Tibial nerve (tissue), 4 donors: ENCODE measurements at regions not wholly inside any gene's neighbourhood (a gene's known extent, or its start where the extent isn't known, plus 50 kb on each side); places are given as distances from the start of the nearest gene placed in this dataset.
"Not testable (repeated sequence)": the region's sequence is repeated elsewhere in the genome, so short reads cannot be mapped to it uniquely, and the experiment has no call there.

Experiments used
- DNase-seq, 2 donors: peaks; one replicate each; pipeline ENCODE4 v3.0.0-alpha.2; 2019; ENCODE audit warnings: low spot score in 2 of 2
- H3K27ac ChIP-seq, 4 donors: fragments of 200-600 bp; sonication (generic) in 3 of 4; one replicate each; pipeline ENCODE4 v1.5.1; 2017 to 2019; ENCODE audit warnings: mild to moderate bottlenecking in 1 of 4
- H3K27me3 ChIP-seq, 2 donors: fragments of 200-600 bp; sonication (generic) in 1 of 2; one replicate each; pipeline versions ENCODE4 v1.5.1 to v1.6.0; 2017 to 2019
- H3K36me3 ChIP-seq, 3 donors: fragments of 200-600 bp; sonication (generic); one replicate each; pipeline ENCODE4 v1.5.1; 2018 to 2019
- H3K4me1 ChIP-seq, 4 donors: fragments of 200-600 bp; sonication (generic) in 3 of 4; one replicate each; pipeline ENCODE4 v1.5.1; 2017 to 2019
- H3K4me3 ChIP-seq, 4 donors: fragments of 200-600 bp; sonication (generic) in 3 of 4; one replicate each; pipeline ENCODE4 v1.5.1; 2017 to 2019; ENCODE audit warnings: mild to moderate bottlenecking in 1 of 4, moderate library complexity in 1 of 4
- H3K9me3 ChIP-seq, 4 donors: fragments of 200-600 bp; sonication (generic) in 3 of 4; one replicate each; pipeline ENCODE4 v1.5.1; 2017 to 2019
- EP300 ChIP-seq, 2 donors: sonication (generic); formaldehyde crosslinking; IDR thresholded peaks; one replicate each; pipeline ENCODE4 v1.6.1; 2017; ENCODE audit warnings: antibody characterized with exemption in 2 of 2, mild to moderate bottlenecking in 1 of 2
- POLR2A ChIP-seq, 2 donors: fragments of 450-650 bp; IDR thresholded peaks; one replicate each; pipeline ENCODE4 v1.6.1; 2017; ENCODE audit warnings: antibody characterized with exemption in 2 of 2, mild to moderate bottlenecking in 2 of 2, moderate library complexity in 2 of 2
- WGBS, 2 donors: methylation state at CpG; one replicate each; pipeline ENCODE4 v1.1.5; 2018; 5-methylcytosine and 5-hydroxymethylcytosine counted together
- TF ChIP-seq, protein P1 (sequence below), 5 experiments: fragments of 200-600 bp in 3 of 5; fragments of 450-650 bp in 2 of 5; sonication (generic) in 3 of 5; IDR thresholded peaks; one replicate each; pipeline ENCODE4 v1.5.1; 2016 to 2019; ENCODE audit warnings: antibody characterized with exemption in 5 of 5, mild to moderate bottlenecking in 3 of 5, moderate library complexity in 2 of 5

- no peak for TF ChIP-seq POLR2A (IDR thresholded peaks at IDR 0.05)
- TF ChIP-seq, protein P1, sequence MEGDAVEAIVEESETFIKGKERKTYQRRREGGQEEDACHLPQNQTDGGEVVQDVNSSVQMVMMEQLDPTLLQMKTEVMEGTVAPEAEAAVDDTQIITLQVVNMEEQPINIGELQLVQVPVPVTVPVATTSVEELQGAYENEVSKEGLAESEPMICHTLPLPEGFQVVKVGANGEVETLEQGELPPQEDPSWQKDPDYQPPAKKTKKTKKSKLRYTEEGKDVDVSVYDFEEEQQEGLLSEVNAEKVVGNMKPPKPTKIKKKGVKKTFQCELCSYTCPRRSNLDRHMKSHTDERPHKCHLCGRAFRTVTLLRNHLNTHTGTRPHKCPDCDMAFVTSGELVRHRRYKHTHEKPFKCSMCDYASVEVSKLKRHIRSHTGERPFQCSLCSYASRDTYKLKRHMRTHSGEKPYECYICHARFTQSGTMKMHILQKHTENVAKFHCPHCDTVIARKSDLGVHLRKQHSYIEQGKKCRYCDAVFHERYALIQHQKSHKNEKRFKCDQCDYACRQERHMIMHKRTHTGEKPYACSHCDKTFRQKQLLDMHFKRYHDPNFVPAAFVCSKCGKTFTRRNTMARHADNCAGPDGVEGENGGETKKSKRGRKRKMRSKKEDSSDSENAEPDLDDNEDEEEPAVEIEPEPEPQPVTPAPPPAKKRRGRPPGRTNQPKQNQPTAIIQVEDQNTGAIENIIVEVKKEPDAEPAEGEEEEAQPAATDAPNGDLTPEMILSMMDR (IDR thresholded peaks at IDR 0.05) = no peak
- TF ChIP-seq EP300 (IDR thresholded peaks at IDR 0.05) = no peak
- H3K4me3 ChIP-seq = no peak overlapping the region
- 5 to 19% methylated on average over 2 of the region's 2 CpGs for WGBS, 2 donors
These were observed 990.4 kb upstream of the ACO1 start for GRCh38 chr9:31394015-31394473.

GRCh38 chr9:31412081-31412480, 972.4 kb upstream of the ACO1 start:
- H3K9me3 ChIP-seq = no peaks in the 10 kb centered on the region
- no peaks in the 10 kb centered on the region for H3K36me3 ChIP-seq
- no peak for DNase-seq
- TF ChIP-seq EP300 (IDR thresholded peaks at IDR 0.05) = no peak
- TF ChIP-seq, protein P1 (IDR thresholded peaks at IDR 0.05) = no peak
- TF ChIP-seq POLR2A (IDR thresholded peaks at IDR 0.05) = no peak
- H3K4me3 ChIP-seq = no peak overlapping the region
- no peaks in the 10 kb centered on the region for H3K4me1 ChIP-seq
- no peak overlapping the region for H3K27ac ChIP-seq
- H3K27me3 ChIP-seq = no peaks in the 10 kb centered on the region

More at GRCh38 chr9:31394015-31394473, 990.4 kb upstream of the ACO1 start:
- DNase-seq = no peak
- H3K36me3 ChIP-seq = no peaks in the 10 kb centered on the region
- H3K27me3 ChIP-seq = no peaks in the 10 kb centered on the region
- no peaks in the 10 kb centered on the region for H3K9me3 ChIP-seq
- H3K27ac ChIP-seq = no peak overlapping the region
- H3K4me1 ChIP-seq = peaks cover 0 to 8% (median 4%) of the 10 kb centered on the region in 4 donors

DNA sequence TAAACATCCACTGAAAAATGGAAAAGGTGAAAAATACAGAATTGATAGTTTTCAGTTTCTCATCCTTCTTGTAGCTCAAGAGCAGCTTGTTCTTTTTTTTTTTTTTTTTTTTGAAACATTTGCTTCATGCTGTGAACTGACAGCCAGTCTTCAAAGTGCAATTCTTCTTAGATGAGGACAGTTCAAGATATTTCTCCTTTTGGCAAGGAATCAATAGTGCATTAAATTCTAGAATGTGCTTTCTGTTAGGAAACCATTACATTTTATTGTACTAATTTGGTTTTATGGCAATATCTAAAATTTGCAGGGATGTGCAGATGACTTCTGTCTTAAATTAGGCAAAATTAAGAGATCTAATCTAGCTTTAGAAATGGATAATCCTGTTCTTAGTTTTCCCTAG, 969.3 kb upstream of the ACO1 start:
- DNase-seq = no peak
- H3K4me1 ChIP-seq = no peaks in the 10 kb centered on the region
- H3K27ac ChIP-seq = no peak overlapping the region
- peaks cover 0 to 10% (median 0%) of the 10 kb centered on the region in 4 donors for H3K9me3 ChIP-seq
- no peak for TF ChIP-seq POLR2A (IDR thresholded peaks at IDR 0.05)
- TF ChIP-seq, protein P1 (IDR thresholded peaks at IDR 0.05) = no peak
- no peak for TF ChIP-seq EP300 (IDR thresholded peaks at IDR 0.05)
- H3K36me3 ChIP-seq = no peaks in the 10 kb centered on the region
- no peaks in the 10 kb centered on the region for H3K27me3 ChIP-seq
- H3K4me3 ChIP-seq = no peak overlapping the region

GRCh38 chr9:31418419-31418818, 966.0 kb upstream of the ACO1 start:
- no peak overlapping the region for H3K27ac ChIP-seq
- DNase-seq = no peak
- H3K36me3 ChIP-seq = no peaks in the 10 kb centered on the region
- no peaks in the 10 kb centered on the region for H3K27me3 ChIP-seq
- WGBS, 2 donors = 94 to 96% methylated on average over 4 of the region's 4 CpGs
- H3K4me1 ChIP-seq = no peaks in the 10 kb centered on the region
- H3K4me3 ChIP-seq = no peak overlapping the region
- peaks cover 0 to 10% (median 0%) of the 10 kb centered on the region in 4 donors for H3K9me3 ChIP-seq
- TF ChIP-seq POLR2A (IDR thresholded peaks at IDR 0.05) (no peak), EP300 (IDR thresholded peaks at IDR 0.05) (no peak)
- TF ChIP-seq, protein P1 (IDR thresholded peaks at IDR 0.05) = no peak

DNA sequence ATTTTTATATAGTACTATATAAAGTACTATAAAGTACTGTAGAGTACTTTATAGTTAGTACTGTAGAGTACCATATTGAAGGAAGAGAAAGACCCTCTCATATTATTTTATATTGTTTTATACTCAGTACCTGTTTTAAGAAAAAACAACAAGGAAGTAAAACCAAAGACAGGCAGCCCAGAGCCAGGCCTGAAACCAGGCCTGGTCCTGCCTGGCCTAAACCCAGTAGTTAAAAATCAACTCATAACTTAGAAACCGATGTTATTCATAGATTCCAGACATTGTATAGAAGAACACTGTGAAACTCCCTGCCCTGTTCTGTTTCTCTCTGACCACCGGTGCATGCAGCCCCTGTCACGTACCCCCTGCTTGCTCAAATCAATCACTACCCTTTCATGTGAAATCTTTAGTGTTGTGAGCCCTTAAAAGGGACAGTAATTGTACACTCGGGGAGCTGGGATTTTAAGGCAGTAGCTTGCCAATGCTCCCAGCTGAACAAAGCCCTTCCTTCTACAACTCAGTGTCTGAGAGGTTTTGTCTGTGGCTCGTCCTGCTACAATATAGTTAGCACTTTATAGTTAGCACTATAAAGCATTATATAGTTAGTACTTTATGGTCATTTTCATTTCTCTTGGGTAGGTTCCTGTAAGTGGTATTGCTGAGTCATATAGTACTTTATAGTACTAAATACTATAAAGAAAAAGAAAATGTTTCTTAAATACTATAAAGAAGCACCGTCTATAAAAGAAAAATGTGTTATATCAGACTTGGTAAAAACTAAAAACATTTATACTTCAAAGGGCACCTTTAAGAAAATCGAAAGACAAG, 940.6 kb upstream of the ACO1 start:
- DNase-seq, H3K4me3 ChIP-seq, H3K4me1 ChIP-seq, H3K27me3 ChIP-seq, H3K9me3 ChIP-seq, H3K36me3 ChIP-seq, H3K27ac ChIP-seq: not testable (repeated sequence)
- WGBS, 2 donors = 49 to 58% methylated on average over 7 of the region's 7 CpGs
